ENCODE measurements at regions not wholly inside any gene's neighbourhood (a gene's known extent, or its start where the extent isn't known, plus 50 kb on each side); places are given as distances from the start of the nearest gene placed in this dataset.

DNA sequence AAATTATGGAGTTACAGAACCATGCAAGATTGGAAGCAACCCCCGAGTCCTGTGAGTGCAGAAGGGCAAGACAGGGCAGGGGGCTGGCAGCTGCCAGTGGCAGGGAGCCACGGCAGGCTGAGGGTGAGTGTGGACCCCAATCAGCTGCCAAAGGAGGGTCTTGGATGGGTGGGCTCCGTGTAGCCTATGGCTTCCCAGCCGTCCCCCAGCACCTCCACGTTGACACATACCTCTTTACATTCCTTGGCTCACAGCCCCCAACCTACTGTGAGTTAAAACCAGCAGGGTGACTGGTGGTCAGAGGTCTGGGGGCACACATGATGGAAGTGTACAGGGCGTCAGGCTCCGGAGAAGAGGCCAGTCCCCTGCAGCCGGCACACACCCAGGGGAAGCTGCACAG lies 60.9 kb upstream of the SALL3 start:
- ChIA-PET POLR2A (no interaction called here), CTCF (no interaction called here)
- Mint-ChIP-seq H3K36me3 (ENCODE audit: low read depth) (no peaks in the 10 kb centered on the region), H3K4me1 (ENCODE audit: low read depth) (no peaks in the 10 kb centered on the region), H3K9me3 (ENCODE audit: insufficient read depth) (peaks cover 3% of the 10 kb centered on the region), H3K4me3 (no peak overlapping the region), H3K27me3 (ENCODE audit: low read depth) (no peaks in the 10 kb centered on the region), H3K27ac (no peak overlapping the region)
- ATAC-seq = no peak
- DNase-seq = no peak

DNA sequence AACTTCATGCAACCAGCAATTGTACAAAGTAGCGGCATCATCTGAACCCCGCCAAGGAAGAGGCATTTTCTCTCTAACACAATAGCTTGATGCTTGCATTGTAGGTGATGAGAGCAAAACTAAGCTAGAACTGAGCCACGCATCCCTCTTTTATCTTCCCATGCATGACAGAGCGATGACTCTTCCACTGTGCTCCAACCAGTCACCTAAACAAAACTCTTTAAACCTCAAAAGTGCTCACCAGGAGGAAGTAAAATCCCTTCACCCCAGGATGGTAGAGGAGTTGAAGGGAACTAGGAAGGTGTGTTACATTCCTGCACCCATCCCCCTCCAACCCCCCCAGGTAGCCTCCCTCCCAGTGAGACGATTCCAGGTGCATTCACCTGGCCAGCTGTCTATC lies 59.7 kb upstream of the SALL3 start:
- no peak for ATAC-seq
- Mint-ChIP-seq H3K9me3 (ENCODE audit: insufficient read depth) (peaks cover 3% of the 10 kb centered on the region), H3K36me3 (ENCODE audit: low read depth) (no peaks in the 10 kb centered on the region), H3K27me3 (ENCODE audit: low read depth) (no peaks in the 10 kb centered on the region), H3K27ac (no peak overlapping the region), H3K4me3 (no peak overlapping the region), H3K4me1 (ENCODE audit: low read depth) (no peaks in the 10 kb centered on the region)
- ChIA-PET CTCF (no interaction called here), POLR2A (no interaction called here)
- DNase-seq = no peak

DNA sequence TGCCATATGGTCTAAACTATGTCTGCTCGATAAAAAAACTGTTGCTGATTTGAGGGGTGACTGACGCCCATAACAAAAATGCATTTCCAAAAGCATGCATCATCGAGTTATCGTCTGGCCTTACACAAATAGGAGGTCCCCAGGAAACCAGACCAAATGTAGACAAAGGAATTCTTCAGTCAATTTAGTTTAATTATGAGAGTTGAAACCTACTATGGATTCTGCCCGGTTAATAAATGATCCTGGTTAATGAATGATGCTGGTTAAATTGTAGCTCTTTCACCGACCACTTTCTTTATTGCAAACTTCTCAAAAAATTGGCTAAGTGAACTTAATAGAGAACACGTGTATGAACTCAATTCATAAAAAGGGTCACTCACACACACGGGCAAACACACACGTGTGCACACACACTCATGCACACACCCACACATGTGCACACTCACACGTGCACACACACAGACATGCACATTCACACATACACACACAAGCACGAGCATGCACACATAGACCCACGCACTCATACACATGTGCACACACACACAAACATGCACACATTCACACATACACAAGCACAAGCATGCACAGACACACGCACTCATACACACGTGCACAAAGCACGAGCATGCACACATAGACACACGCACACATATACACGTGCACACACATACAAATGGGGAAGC lies 59.0 kb upstream of the SALL3 start:
- Mint-ChIP-seq H3K9me3 (ENCODE audit: insufficient read depth) (peaks cover 2% of the 10 kb centered on the region), H3K36me3 (ENCODE audit: low read depth) (no peaks in the 10 kb centered on the region), H3K4me3 (no peak overlapping the region), H3K4me1 (ENCODE audit: low read depth) (no peaks in the 10 kb centered on the region), H3K27me3 (ENCODE audit: low read depth) (no peaks in the 10 kb centered on the region), H3K27ac (no peak overlapping the region)
- ChIA-PET POLR2A (no interaction called here), CTCF (interaction anchor here (0.6 kb wide), 1 partner anchor 22 kb away, joined by 3 read pairs; no protein-coding TSS in a partner anchor)
- DNase-seq (no peak), ATAC-seq (no peak)

DNA sequence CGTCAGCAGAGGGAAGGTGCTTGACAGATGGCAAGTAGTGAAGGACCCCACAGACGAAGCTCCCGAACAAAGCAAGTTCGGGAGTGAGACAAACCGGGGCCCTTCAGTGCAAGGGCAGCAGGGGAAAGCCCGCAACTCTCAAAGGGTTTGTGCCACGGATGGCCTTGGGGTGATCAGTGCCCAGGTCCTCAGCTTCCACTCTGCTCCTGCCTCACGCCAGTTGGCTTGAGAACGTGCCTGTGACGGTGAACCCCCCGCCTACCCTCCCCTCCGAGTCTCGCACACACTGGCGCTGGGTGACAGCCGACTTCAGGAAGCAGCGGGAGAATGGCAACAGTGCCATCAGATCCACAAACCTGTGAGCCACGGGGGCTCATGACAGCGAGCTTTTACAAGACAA lies 56.8 kb upstream of the SALL3 start:
- ChIA-PET POLR2A (no interaction called here), CTCF (interaction anchor here (0.8 kb wide), 1 partner anchor 47 kb away, joined by 4 read pairs; no protein-coding TSS in a partner anchor)
- no peaks in the 10 kb centered on the region for H3K9me3 Mint-ChIP-seq (ENCODE audit: insufficient read depth)
- DNase-seq (no peak), ATAC-seq (no peak)
- H3K27me3 Mint-ChIP-seq (ENCODE audit: low read depth) = no peaks in the 10 kb centered on the region
- H3K27ac Mint-ChIP-seq = no peak overlapping the region
- no peak overlapping the region for H3K4me3 Mint-ChIP-seq
- H3K4me1 Mint-ChIP-seq (ENCODE audit: low read depth) = no peaks in the 10 kb centered on the region
- no peaks in the 10 kb centered on the region for H3K36me3 Mint-ChIP-seq (ENCODE audit: low read depth)

DNA sequence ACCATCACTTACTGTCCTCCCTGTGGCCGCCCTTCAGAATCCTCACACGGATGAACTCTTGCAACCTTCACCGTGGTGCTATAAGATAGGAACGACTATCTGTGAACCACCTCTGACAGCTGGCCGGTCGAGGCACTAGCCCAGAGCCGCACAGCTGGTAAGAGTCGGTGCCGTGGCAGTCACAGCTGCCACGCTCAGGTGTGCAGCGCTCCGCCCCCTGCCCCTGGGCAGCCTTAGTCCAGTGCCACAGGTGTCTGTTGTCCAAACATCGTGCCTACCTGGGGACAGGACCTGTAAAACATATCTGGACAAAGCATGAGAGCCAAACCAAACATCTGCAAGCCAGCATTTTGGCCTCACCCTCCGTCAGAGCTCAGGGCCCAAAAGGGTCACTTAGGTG lies 55.3 kb upstream of the SALL3 start:
- ChIA-PET CTCF (no interaction called here), POLR2A (no interaction called here)
- no peak for ATAC-seq
- Mint-ChIP-seq H3K4me1 (ENCODE audit: low read depth) (no peaks in the 10 kb centered on the region), H3K36me3 (ENCODE audit: low read depth) (no peaks in the 10 kb centered on the region), H3K9me3 (ENCODE audit: insufficient read depth) (no peaks in the 10 kb centered on the region), H3K27ac (no peak overlapping the region), H3K4me3 (no peak overlapping the region), H3K27me3 (ENCODE audit: low read depth) (no peaks in the 10 kb centered on the region)
- DNase-seq = no peak

DNA sequence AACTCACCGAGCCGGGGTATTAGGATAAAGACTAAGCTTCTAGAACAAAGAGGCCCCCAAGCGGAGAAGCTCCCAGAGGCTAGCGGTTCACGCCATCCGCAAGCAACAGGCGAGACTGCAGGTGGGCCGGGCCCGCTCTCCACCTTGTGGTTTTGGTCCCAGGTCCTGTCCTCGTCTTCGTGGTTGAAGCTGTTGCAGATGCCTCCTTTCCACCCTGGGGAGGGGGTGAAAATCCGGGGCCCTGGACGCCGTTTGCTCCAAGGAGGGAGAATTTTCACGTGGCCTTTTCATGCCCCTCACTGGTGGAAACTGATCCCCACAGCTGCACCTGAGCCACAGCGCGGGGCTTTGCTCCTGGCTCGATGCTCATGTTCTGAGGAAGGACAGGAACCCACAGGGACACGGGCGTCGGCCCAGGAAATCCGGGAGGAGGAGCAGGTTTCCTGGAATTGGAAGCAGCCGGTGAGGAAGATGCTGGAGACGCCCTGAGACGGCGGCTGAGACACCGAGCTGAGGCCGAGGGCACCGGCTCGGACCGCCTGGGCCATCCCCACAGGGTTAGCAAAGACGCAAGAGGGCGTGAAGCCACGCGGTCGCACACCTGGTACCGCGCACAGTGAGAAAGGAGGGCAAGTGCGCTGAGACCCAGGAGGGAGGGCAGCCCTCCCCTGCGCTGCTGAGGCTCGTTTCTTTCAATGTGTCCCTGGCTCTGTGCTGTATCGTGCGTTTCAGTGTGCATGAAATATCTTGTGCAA lies 54.7 kb upstream of the SALL3 start:
- no peaks in the 10 kb centered on the region for H3K27me3 Mint-ChIP-seq (ENCODE audit: low read depth)
- POLR2A ChIA-PET = no interaction called here
- H3K4me3 Mint-ChIP-seq = no peak overlapping the region
- H3K9me3 Mint-ChIP-seq (ENCODE audit: insufficient read depth) = no peaks in the 10 kb centered on the region
- CTCF ChIA-PET = no interaction called here
- no peak overlapping the region for H3K27ac Mint-ChIP-seq
- no peak for ATAC-seq
- DNase-seq = no peak
- no peaks in the 10 kb centered on the region for H3K4me1 Mint-ChIP-seq (ENCODE audit: low read depth)
- no peaks in the 10 kb centered on the region for H3K36me3 Mint-ChIP-seq (ENCODE audit: low read depth)

DNA sequence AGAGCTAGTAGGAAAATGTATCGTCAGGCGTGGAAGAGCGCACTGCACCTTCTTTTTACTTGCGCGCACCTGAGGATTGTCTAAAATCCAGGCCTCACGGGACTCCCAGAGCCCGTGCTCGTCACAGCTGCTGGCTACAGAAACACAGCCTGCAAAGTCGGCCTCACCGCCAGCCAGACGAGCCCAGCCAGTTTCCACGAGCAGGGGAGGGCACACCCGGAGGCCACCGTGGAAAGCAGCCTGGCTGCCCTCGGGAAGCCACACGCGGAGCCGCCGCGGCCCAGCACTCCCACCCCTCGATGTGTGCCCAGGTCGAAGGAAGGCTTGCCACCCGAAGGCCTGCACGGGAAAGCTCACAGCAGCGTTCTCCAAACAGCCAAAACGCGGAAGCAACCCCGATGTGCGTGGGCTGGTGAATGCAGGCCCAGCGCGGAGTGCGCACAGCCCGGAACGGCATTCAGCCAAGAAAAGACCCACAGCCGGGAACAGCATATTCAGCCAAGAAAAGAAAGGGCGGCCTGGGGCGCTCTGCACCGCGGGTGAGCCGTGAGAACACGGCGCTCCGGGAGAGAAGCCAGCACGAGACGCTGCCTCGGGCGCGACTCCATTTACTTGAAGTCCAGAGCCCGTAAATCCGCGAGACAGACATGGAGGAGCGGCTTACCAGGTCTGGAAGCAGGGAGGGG lies 53.9 kb upstream of the SALL3 start:
- Mint-ChIP-seq H3K27me3 (ENCODE audit: low read depth) (no peaks in the 10 kb centered on the region), H3K4me1 (ENCODE audit: low read depth) (no peaks in the 10 kb centered on the region), H3K36me3 (ENCODE audit: low read depth) (no peaks in the 10 kb centered on the region), H3K4me3 (no peak overlapping the region), H3K9me3 (ENCODE audit: insufficient read depth) (no peaks in the 10 kb centered on the region), H3K27ac (no peak overlapping the region)
- no peak for ATAC-seq
- CTCF ChIA-PET = no interaction called here
- POLR2A ChIA-PET = no interaction called here
- DNase-seq = no peak

DNA sequence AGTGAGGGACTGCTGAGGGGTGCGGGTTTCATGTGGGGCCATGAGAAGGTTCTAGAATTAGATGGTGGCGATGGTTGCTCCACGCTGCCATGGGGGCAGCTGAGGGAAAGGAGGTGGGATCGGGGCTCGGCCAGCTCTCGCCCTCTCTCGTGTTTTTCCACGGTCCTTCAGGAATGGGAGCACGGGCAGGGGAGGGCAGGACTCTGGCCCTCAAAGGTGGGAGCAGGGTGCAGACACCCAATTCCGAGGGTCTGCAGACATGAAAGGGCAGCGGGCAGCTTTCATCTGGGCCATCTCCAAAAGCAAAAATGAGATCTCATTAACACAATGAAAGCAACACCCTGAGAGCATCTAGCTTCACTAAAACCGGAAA lies 53.4 kb upstream of the SALL3 start:
- no peaks in the 10 kb centered on the region for H3K27me3 Mint-ChIP-seq (ENCODE audit: low read depth)
- DNase-seq = no peak
- POLR2A ChIA-PET = no interaction called here
- no peaks in the 10 kb centered on the region for H3K9me3 Mint-ChIP-seq (ENCODE audit: insufficient read depth)
- no peak overlapping the region for H3K27ac Mint-ChIP-seq
- no peaks in the 10 kb centered on the region for H3K36me3 Mint-ChIP-seq (ENCODE audit: low read depth)
- no peak overlapping the region for H3K4me3 Mint-ChIP-seq
- CTCF ChIA-PET = no interaction called here
- H3K4me1 Mint-ChIP-seq (ENCODE audit: low read depth) = no peaks in the 10 kb centered on the region
- no peak for ATAC-seq

DNA sequence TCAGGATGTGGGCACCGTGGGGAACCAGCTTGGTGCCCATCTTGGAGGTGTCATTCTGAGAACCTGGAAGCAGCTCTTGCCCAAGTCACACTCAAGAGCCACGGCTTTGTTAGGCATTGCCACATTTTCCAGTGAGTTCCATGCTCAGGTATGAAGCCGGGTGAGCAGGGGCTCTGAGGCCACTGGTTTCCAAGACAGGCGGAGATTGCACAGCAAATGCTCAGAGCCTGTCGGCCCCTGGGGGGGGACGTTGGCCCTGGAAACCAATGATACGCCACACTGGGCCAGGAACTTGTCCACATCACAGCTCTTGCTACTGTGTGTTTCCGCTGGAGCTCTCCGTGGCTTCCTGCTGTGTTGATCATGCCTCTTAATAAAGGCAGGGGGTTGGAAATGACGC lies 52.5 kb upstream of the SALL3 start:
- no peaks in the 10 kb centered on the region for H3K9me3 Mint-ChIP-seq (ENCODE audit: insufficient read depth)
- H3K27me3 Mint-ChIP-seq (ENCODE audit: low read depth) = no peaks in the 10 kb centered on the region
- DNase-seq (no peak), ATAC-seq (no peak)
- ChIA-PET POLR2A (no interaction called here), CTCF (no interaction called here)
- H3K4me3 Mint-ChIP-seq = no peak overlapping the region
- H3K4me1 Mint-ChIP-seq (ENCODE audit: low read depth) = no peaks in the 10 kb centered on the region
- H3K36me3 Mint-ChIP-seq (ENCODE audit: low read depth) = no peaks in the 10 kb centered on the region
- no peak overlapping the region for H3K27ac Mint-ChIP-seq

DNA sequence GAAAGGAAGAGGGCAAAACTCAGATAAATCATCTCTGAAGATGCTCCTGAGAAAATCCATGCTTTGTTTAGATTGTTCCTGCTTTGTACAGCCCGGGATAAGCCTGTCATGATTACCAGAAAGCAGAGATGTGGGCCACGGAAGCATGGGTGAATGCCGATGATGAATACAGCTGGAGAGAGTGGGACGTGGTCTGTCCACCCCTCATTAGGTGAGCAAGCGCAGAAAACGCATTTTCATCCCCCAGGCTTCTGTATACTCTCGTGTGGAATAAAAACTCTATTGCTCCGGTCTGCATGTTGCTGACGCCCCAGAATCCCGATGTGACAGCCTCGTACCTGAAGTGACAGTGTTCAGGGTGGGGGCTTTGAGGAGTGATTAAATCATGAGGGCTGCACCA lies 52.0 kb upstream of the SALL3 start:
- H3K27ac Mint-ChIP-seq = no peak overlapping the region
- ATAC-seq (no peak), DNase-seq (no peak)
- no peaks in the 10 kb centered on the region for H3K27me3 Mint-ChIP-seq (ENCODE audit: low read depth)
- no peaks in the 10 kb centered on the region for H3K36me3 Mint-ChIP-seq (ENCODE audit: low read depth)
- no peaks in the 10 kb centered on the region for H3K9me3 Mint-ChIP-seq (ENCODE audit: insufficient read depth)
- ChIA-PET POLR2A (no interaction called here), CTCF (no interaction called here)
- no peak overlapping the region for H3K4me3 Mint-ChIP-seq
- H3K4me1 Mint-ChIP-seq (ENCODE audit: low read depth) = no peaks in the 10 kb centered on the region

DNA sequence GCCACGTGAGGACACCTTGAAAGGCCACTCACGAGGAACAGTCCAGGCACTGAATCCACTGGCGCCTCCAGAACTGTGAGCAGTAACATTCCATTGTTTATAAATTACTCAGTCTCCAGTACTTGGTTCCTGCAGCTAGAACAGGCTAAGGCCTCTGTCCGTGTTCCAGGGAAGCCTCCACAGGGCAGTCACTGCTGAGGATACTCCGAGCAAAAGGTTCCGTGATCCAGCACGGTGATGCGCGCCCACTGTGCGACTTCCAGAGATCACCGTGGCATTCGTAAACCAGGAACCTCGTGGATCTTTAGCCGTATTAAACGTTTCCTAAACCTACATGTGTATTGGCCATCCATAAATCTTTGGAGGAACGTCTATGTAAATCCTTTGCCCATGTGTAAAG lies 51.5 kb upstream of the SALL3 start:
- Mint-ChIP-seq H3K4me3 (no peak overlapping the region), H3K4me1 (ENCODE audit: low read depth) (no peaks in the 10 kb centered on the region), H3K36me3 (ENCODE audit: low read depth) (no peaks in the 10 kb centered on the region), H3K9me3 (ENCODE audit: insufficient read depth) (no peaks in the 10 kb centered on the region), H3K27ac (no peak overlapping the region), H3K27me3 (ENCODE audit: low read depth) (no peaks in the 10 kb centered on the region)
- no peak for DNase-seq
- ChIA-PET CTCF (no interaction called here), POLR2A (no interaction called here)
- no peak for ATAC-seq

DNA sequence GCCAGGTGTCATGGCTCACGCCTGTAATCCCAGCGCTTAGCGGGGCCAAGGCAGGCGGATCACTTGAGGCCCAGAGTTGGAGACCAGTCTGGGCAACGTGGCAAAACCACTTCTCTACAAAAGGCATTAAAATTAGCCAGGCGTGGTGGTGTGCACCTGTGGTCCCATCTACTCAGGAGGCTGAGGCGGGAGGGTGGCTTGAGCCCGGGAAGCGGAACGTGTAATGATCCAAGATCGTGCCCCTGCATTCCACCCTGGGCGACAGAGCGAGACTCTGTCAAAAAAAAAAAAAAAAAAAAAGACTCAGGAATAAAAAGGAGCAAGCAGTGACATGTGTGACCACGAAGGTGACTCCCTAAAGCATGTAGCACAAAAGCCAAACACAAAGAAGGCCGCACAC lies 50.1 kb upstream of the SALL3 start:
- POLR2A ChIA-PET = no interaction called here
- no peaks in the 10 kb centered on the region for H3K36me3 Mint-ChIP-seq (ENCODE audit: low read depth)

More for the DNA sequence above, 50.1 kb upstream of the SALL3 start:
- DNase-seq (no peak), ATAC-seq (no peak)
- CTCF ChIA-PET = no interaction called here
- Mint-ChIP-seq H3K27ac (no peak overlapping the region), H3K4me3 (no peak overlapping the region), H3K27me3 (ENCODE audit: low read depth) (no peaks in the 10 kb centered on the region), H3K4me1 (ENCODE audit: low read depth) (no peaks in the 10 kb centered on the region), H3K9me3 (ENCODE audit: insufficient read depth) (no peaks in the 10 kb centered on the region)

All from activated CD8-positive, alpha-beta T cell treated with anti-CD3 and anti-CD28 coated beads, Interleukin-2, amount 10 ng/mL, durations not matched to agents 7 days and 5 days (primary cell).